ENCODE measurements at regions not wholly inside any gene's neighbourhood (a gene's known extent, or its start where the extent isn't known, plus 50 kb on each side); places are given as distances from the start of the nearest gene placed in this dataset.
"Not testable (repeated sequence)": the region's sequence is repeated elsewhere in the genome, so short reads cannot be mapped to it uniquely, and the experiment has no call there.

DNA sequence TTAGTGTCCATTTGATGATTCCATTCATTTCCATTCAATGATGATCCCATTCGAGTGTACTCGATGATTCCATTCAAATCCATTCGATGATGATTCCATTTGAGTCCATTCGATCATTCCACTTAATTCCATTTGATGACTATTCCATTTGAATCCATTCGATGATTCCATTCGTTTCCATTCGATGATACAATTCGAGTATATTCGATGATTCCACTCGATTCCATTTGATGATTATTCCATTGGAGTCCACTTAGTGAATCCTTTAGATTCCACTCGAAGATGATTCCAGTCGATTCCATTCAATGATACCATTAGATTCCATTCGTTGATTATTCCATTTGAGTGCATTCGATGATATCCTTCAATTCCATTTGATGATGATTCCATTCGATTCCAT is 277.0 kb downstream of the CCT8L2 start:
- not testable (repeated sequence) for H2BK120ac ChIP-seq (ENCODE audit: low read depth, low read length, poor library complexity, severe bottlenecking); H3K4me2 ChIP-seq (ENCODE audit: insufficient read depth, insufficient read length, low read length); H2BK5ac ChIP-seq (ENCODE audit: insufficient read length, low read length); H2BK12ac ChIP-seq (ENCODE audit: insufficient read length, low read depth, low read length); H4K5ac ChIP-seq (ENCODE audit: insufficient read length, low read depth, low read length); H3K4ac ChIP-seq (ENCODE audit: low read depth, low read length); H3K79me1 ChIP-seq (ENCODE audit: insufficient read depth, low read depth, low read length, poor library complexity, severe bottlenecking); H3K9me3 Mint-ChIP-seq; H2BK20ac ChIP-seq (ENCODE audit: low read depth, low read length, poor library complexity, severe bottlenecking); H3K27me3 Mint-ChIP-seq (ENCODE audit: low read depth); H4K8ac ChIP-seq (replicated peaks; ENCODE audit: insufficient read length, low read depth, low read length); H2AFZ ChIP-seq (ENCODE audit: low read length); H3K14ac ChIP-seq (ENCODE audit: insufficient read depth, low read length); DNase-seq; H2BK15ac ChIP-seq (ENCODE audit: low read depth, low read length); H4K91ac ChIP-seq (ENCODE audit: insufficient read length, low read depth, low read length); H3K4me1 ChIP-seq (ENCODE audit: insufficient read depth, low read length); H3T11ph ChIP-seq (ENCODE audit: low read length); H3K23me2 ChIP-seq (ENCODE audit: insufficient read length, low read depth, low read length, poor library complexity, severe bottlenecking); H3K4me1 Mint-ChIP-seq; H2AK5ac ChIP-seq (ENCODE audit: insufficient read length, low read length); H3K79me2 ChIP-seq (ENCODE audit: insufficient read depth, low read length); H3K23ac ChIP-seq (ENCODE audit: insufficient read length, low read depth, low read length); H3K27ac Mint-ChIP-seq; H3K56ac ChIP-seq (ENCODE audit: insufficient read length, low read depth, low read length); H3K27ac ChIP-seq (ENCODE audit: insufficient read length, low read depth, low read length); H3K18ac ChIP-seq (ENCODE audit: insufficient read length, low read depth, low read length); H3K27me3 ChIP-seq (ENCODE audit: insufficient read depth, low read length); H3K9ac ChIP-seq (ENCODE audit: extremely low read depth, insufficient read length, low read length); H3K4me3 Mint-ChIP-seq; H4K20me1 ChIP-seq (ENCODE audit: control insufficient read depth, insufficient read depth, insufficient read length); H3K36me3 Mint-ChIP-seq (ENCODE audit: insufficient read depth in 1 of 3, low read depth in 3 of 3)
- no CpG with 5 or more reads among the region's 15 CpGs for WGBS (ENCODE audit: extremely low coverage, insufficient read length, low lambda C conversion rate)
- peaks cover 12% of the 10 kb centered on the region for H3K9me3 ChIP-seq (ENCODE audit: control insufficient read depth, low read depth, low read length)

All from H9 (cell line).